Right kidney (tissue), 1 donor: ENCODE measurements at regions not wholly inside any gene's neighbourhood (a gene's known extent, or its start where the extent isn't known, plus 50 kb on each side); places are given as distances from the start of the nearest gene placed in this dataset.
"Not testable (repeated sequence)": the region's sequence is repeated elsewhere in the genome, so short reads cannot be mapped to it uniquely, and the experiment has no call there.

Experiments used
- DNase-seq: peaks from one replicate; pipeline ENCODE4 v3.0.0-alpha.2; 2016

DNA sequence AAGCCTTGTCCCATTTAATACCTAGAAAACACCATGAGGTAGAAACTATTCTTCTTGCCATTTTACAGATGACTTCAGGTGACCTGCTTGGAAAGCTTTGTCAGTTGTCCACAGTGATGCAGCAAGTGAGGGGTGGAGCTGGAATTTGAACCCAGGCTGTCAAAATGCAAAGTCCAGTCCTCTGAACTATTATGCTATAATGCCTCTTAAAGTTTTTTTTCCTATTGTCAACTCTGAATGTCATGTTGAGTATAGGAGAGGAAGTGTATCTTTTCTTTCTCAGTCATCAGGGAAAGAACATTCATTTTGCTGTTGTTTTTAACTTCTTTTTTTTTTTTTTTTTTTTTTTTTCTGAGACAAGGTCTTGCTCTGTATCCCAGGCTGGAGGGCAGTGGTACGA, 525.6 kb downstream of the XYLT1 start:
- no peak for DNase-seq

DNA sequence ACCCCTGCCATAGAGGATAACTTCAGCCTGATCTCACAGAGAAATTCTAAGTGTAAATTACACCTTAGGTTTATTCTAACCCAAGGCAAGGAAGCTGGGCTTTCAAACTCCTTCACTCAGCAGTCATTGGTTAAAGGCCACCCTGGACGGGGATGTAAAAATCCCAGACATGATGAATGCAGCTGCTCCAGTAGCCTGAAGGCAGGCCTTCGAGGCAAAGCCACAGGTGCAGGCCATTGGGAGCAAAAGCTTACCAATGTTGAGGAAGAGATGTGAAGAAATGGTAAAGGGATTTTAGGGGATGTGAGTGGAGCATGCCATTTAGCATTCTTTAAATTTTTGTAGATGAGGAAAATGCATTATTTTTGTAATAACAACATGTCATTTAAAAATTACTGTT, 514.4 kb downstream of the XYLT1 start:
- no peak for DNase-seq

DNA sequence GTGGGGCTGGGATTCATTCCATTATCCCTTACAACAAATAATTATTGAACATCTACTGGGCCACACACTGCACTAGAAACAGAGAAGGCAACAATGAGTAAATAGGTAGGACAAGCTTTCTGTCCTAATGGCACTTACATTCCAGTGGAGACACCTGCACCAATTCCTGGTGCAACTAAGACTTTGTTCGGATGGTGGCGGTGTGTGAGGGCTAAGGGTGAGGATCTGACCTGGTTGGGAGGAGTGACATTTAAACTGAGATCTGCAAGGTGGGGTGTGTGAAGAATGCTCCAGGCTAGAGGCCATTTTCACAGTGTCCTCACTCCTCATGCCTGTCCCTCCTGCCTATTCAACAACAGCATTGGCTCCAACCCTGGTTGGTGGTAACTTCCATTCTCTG, 510.0 kb downstream of the XYLT1 start:
- DNase-seq: no peak

DNA sequence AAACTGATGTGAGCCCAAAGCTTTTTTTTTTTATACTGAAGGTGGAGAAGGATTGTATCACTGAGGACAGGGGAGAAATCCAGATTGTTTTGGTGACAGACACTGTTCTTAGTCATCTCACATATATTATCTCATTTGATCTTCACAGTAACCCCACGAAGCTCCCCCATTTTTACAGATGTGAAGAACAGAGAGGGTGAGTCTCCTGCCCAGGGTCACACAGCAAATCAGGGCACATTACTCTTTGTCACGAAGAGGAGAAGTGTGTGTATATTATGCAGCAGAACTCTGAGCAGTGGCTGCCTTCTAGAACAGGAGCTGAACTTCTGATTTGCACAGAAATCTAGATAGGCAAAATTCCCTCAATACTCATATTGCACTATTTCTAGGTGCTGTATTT, 504.3 kb downstream of the XYLT1 start:
- no peak for DNase-seq

GRCh38 chr16:16971042-16971441, 499.7 kb downstream of the XYLT1 start:
- no peak for DNase-seq

- DNase-seq: no peak
Measured at GRCh38 chr16:16972831-16973230, 497.9 kb downstream of the XYLT1 start.

GRCh38 chr16:16973707-16974591, 496.8 kb downstream of the XYLT1 start:
- DNase-seq: no peak

DNA sequence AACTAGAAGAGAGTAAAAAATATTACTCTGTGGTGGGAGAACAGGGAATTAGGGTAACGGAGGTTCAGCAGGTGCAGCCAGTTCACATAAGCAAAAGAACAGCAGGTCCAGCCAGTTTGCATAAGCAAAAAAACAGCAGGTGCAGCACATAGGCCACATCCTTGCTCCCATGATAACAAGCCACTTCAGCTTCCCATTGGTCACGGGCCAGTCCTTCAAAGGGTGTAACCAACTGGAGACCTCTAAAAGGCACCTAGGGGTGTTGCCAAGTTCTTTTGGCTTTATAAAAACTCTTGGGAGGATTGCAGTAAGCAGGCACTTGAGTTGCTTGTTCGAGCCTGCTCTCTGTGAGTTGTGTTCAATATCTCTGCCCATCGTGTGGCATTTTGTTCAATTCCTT, 488.1 kb downstream of the XYLT1 start:
- no peak for DNase-seq

DNA sequence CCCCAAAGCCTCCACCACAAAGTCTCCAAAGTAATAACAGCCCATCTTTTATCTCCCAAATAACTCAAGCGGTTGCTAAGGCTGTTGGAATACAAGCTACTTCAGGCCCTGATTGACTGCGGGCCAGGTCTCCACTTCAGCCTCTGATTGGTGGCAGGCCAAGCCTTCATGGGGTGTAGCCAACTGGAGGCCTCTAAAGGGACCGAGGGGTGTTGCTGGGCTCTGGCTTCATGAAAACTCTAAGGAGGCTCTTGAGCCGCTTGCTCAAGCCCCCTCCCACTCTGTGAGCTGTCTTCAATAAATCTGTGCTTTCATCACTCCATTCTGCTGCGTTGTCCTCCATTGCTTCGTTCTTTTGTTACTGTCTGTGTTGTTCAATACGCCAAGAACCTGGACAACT, 487.2 kb downstream of the XYLT1 start:
- no peak for DNase-seq

GRCh38 chr16:16984091-16984490, 486.7 kb downstream of the XYLT1 start:
- DNase-seq: not testable (repeated sequence)

DNA sequence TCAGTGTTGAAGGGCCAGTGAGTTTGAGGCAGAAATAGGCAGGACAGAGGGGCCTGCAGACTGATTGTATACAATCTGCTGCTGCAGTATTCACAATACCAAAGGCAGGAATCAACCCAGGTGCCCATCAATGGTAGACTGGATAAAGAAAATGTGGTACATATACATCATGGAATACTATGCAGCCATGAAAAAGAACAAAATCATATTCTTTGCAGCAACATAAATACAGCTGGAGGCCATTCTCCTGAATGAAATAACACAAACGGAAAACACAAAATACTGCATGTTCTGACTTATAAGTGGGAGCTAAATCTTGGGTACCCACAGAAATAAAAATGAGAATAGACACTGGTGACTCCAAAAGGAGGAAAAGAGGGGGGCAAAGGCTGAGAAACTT, 485.1 kb downstream of the XYLT1 start:
- no peak for DNase-seq

- no peak for DNase-seq
Measured at GRCh38 chr16:16988963-16989362, 481.8 kb downstream of the XYLT1 start.

- DNase-seq: no peak
Measured at GRCh38 chr16:16989368-16989767, 481.4 kb downstream of the XYLT1 start.

DNA sequence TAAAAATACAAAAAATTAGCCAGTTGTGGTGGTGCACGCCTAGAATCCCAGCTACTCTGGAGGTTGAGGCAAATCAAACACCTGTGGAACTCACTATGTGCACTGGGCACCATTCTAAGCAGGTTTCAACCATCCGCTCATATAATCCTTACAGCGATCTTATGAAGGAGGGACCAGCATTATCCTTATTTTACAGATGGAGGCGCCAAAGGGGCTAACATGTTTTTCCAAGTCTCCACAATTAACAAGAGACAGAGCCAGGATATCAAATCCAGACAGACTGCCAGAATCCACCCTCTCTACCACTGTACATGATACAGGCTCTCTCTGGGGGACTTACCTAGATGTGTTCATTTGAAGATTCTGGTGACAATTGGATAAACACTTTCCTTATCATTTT, 479.0 kb downstream of the XYLT1 start:
- DNase-seq: no peak

- no peak for DNase-seq
Measured at GRCh38 chr16:16992975-16993765, 477.6 kb downstream of the XYLT1 start.

DNA sequence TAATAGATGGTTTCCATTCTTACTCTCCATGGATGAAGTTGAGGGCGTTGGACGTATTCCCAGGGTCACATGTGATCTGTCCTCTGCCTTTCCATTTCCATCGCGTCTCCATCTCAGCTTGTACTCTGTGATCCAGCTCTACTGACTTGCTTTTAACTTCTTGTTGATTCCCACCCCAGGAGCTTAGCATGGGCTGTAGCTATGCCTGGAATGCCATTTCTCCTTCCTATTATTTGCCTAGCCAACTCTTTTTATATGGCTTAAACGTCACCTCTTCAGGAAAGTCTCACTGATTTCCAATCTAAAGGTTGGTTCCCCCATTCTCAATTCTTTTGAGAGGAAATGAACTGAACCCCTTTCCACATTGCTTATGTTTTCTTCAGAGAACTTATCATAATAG, 475.9 kb downstream of the XYLT1 start:
- no peak for DNase-seq

GRCh38 chr16:16996827-16997226, 473.9 kb downstream of the XYLT1 start:
- no peak for DNase-seq

GRCh38 chr16:16997349-16997748, 473.4 kb downstream of the XYLT1 start:
- DNase-seq: no peak

- no peak for DNase-seq
Measured at GRCh38 chr16:17001471-17001870, 469.3 kb downstream of the XYLT1 start.

DNA sequence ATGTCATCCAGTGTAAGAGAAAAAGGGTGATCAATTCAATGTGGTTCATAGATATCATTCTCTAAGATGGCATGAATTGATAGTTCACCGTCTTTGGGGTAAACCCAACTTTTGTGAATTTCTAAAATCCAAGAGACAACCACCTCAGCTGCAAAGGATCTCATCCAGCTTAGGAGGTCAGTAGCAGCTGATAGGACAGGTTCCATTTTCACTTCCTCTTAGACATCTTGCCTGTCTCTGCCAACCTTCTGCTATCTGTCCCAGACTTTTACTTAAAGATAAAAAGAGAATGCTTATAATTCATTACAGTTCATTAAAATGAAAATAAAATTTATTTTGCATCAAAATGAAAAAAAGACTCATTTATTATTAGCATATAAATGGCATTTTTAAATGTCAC, 468.2 kb downstream of the XYLT1 start:
- no peak for DNase-seq

DNA sequence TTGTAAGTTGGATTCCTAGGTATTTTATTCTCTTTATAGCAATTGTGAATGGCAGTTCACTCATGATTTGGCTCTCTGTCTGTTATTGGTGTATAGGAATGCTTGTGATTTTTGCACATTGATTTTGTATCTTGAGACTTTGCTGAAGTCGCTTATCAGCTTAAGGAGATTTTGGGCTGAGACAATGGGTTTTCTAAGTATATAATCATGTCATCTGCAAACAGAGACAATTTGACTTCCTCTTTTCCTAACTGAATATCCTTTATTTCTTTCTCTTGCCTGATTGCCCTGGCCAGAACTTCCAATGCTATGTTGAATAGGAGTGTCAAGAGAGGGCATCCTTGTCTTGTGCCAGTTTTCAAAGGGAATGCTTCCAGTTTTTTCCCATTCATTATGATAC, 464.8 kb downstream of the XYLT1 start:
- DNase-seq: not testable (repeated sequence)

- no peak for DNase-seq
Measured at GRCh38 chr16:17011712-17012111, 459.0 kb downstream of the XYLT1 start.

GRCh38 chr16:17013038-17013437, 457.7 kb downstream of the XYLT1 start:
- DNase-seq: no peak
